CD4-positive, alpha-beta T cell treated with Interleukin-10 for 1 hour (primary cell): ENCODE measurements at regions not wholly inside any gene's neighbourhood (a gene's known extent, or its start where the extent isn't known, plus 50 kb on each side); places are given as distances from the start of the nearest gene placed in this dataset.
A peak's percentile ranks its signal among the peaks of the same experiment; 100 is the strongest.

ENCODE experiments used
- DNase-seq: peaks from one replicate; pipeline ENCODE4 v3.0.0-alpha.2; 2020

GRCh38 chr10:4028854-4029583 lies 244.0 kb upstream of the KLF6 start:
- no peak for DNase-seq

GRCh38 chr10:4028027-4028471 lies 243.0 kb upstream of the KLF6 start:
- no peak for DNase-seq

DNA sequence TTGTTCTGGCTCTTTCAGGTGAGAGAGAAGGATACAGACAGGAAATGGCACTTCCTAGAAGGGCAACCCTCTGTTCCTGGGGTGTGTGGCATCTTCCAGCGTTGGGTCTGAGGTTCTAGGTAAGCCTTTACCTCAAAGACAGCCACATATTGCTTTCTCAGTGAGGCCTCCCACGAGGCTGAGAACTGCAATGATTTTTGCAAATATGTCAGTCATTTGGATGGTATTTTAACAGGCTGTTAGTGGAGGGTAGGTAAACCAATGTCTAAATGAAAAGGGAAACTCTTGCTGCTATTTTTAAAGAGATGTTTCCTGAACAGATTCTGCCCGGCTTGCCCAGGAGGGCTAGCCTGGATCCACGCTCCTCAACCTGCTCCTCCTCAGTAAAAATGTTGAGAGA lies 240.3 kb upstream of the KLF6 start:
- DNase-seq = no peak

- DNase-seq = no peak
These were observed 239.7 kb upstream of the KLF6 start for GRCh38 chr10:4024516-4025245.

DNA sequence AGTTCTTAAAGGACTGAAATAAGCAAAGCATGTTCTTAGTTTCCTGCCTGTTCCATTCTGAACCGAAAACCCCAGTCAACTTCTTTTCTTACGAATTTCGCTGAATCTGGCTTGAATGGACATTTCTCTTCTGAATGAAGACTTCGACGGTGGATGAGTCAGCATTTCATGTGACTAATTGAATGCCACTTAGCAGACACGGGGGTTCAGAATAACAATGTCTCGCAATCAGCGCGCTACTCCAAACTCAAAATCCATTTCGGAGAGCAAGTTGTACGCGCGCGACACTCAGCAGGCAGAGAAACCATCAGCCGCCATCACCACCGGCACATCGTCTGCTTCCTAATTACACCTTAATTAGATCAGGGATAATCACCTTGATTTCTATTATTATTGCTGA lies 239.0 kb upstream of the KLF6 start:
- DNase-seq = no peak

DNA sequence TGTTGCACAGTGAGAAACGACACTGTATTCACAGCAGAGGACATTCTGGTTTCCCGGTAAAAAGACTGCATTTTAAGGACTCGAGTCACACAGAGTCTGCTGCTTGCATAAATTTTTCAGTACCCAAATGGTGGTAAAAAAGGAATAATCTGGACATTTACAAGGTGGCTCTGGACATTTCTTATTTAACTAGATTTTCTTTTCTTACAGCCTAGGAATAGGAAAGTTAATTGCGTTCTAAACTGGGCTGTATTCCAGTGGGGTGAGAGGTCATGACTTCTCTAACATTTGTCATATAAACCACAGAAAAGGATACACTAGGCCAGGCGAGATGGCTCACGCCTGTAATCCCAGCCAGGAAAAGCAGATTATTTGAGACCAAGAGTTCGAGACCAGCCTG lies 237.5 kb upstream of the KLF6 start:
- DNase-seq = no peak

DNA sequence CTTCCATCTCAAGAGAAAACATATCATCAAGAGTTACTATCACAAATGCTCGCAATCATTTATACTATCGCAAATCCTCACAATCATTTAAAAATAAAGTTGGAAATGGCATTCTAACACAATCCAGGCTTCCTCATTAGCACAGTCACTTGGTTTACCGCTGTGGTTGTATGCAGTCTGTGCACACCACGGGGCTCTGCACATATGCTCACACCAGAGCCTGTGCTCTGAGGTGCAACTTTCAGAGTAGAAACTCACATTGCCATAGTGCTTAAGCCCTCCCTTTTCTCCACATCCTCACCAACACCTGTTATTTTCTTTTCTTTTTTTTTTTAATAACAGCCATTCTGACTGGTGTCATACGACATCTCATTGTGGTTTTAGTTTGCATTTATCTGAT lies 235.6 kb upstream of the KLF6 start:
- DNase-seq = no peak

GRCh38 chr10:4018054-4018511 lies 233.1 kb upstream of the KLF6 start:
- DNase-seq = no peak

- DNase-seq = no peak
These were observed 232.3 kb upstream of the KLF6 start for GRCh38 chr10:4017336-4017735.

DNA sequence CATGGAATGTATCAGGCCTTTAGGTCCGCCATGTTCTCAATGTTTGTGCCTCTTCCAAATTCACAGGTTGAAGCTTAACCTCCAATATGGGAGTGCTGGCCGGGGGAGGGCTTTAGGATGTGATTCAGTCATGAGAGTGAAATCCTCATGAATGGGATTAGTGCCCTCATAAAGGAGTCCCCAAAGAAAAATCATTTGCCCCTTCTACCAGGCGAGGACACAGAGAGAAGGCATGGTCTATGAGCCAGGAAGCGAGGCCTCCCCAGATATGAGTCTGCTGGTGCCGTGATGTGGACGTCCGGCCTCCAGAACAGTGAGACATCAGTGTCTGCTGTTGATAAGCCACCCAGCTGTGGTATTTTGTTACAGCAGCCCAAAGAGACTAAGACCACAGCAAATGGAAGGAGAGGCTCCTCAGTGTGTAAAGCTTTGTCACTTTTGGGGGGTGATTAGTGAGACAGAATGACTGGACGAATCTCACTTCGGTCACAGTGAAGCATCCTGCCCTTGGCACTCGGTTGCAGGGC lies 231.3 kb upstream of the KLF6 start:
- DNase-seq = no peak

DNA sequence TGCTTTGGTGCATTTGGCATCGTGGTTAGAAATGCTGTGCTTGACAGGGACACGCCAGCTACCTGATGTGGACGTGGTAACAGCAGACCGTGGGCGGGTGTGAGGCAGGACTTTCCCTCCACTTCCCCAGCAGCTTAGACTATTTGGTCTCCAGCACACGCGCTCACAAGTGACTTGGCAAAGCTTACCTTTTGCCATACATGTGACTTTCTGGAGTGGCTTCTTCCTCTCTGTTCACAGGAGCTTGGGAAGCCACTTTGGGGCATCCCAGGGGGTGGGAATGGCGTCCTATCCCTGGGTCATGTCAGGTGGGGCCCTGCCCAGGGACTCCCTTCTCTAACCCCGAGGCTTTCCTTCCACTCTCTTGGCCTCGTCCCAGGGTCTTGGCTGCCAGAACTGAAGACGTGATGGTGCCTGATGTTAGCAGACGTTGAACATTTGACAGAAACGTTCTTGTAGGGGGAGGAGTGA lies 228.7 kb upstream of the KLF6 start:
- DNase-seq = peak; percentile 24

GRCh38 chr10:4012848-4013247 lies 227.8 kb upstream of the KLF6 start:
- DNase-seq = no peak

GRCh38 chr10:4011136-4011812 lies 226.3 kb upstream of the KLF6 start:
- no peak for DNase-seq

DNA sequence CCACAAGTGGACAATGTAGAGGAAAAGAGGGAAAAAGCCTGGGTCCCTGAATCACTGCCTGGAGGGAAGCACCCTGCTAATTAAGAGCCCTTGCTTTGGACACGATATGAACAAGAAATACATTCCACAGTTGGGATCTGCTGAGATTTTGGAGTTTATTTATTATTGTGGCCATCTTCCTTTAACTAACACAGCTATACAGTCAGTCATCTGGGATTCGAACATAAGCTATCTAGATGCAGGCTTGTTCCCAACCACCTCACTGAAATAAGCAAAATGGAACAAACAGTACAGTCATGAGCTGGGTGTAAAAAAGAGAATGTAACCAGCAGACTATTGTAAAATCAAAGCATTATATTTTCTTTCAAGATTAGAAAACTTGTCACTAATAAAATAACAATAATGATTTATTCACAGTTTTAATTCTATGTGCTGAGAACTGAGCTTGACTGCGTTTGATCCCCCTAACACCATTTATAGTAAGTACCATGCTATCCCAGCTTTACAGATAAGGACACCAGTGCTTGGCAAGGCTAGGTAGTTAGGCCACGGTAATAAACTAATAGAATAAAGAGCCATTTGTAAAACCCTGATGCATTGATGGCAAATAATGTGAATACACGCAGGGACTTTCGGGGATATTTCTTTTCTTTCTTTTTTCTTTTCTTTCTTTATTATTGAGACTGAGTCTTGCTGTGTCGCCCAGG lies 223.8 kb upstream of the KLF6 start:
- no peak for DNase-seq

DNA sequence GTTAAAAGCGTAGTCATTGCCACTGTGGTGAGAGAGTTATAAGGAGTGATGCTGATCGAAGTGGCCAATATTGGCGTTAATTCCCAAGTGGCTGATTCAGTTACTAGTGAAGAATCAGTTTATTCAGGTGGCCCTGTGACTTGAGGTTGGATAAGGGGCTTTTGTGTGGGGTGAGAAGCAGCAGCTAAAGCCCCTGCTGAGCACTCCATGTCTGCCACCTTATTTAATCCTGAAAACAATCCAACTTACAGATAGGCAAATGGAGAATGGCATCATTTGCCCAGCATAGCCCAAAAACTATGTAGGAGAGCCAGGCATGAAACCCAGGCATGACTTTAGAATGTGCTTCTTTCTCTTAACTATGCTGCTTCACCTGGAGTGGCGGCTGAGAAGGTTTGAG lies 222.8 kb upstream of the KLF6 start:
- no peak for DNase-seq

GRCh38 chr10:4006858-4007257 lies 221.8 kb upstream of the KLF6 start:
- no peak for DNase-seq

GRCh38 chr10:4006051-4006450 lies 221.0 kb upstream of the KLF6 start:
- no peak for DNase-seq

DNA sequence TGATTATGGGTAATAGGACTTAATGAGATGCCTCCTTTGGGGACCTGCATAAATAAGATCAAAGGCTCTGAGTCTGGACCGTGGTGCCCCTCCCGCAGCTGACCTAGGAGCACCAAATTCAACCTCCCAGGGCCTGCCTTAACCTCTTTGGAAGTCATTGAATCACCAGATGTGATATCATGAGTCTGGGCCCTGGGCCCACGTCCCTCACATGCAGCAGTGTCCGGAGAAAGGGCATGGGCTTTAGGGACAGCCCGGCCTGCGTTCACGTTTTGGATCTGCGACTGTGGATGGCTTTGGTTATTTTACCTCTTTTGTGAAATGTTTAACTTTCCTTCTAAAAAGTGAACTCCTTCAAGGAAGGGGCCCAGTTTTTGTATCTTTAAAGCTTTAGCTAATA lies 220.0 kb upstream of the KLF6 start:
- DNase-seq = no peak

- no peak for DNase-seq
These were observed 219.1 kb upstream of the KLF6 start for GRCh38 chr10:4004144-4004543.

DNA sequence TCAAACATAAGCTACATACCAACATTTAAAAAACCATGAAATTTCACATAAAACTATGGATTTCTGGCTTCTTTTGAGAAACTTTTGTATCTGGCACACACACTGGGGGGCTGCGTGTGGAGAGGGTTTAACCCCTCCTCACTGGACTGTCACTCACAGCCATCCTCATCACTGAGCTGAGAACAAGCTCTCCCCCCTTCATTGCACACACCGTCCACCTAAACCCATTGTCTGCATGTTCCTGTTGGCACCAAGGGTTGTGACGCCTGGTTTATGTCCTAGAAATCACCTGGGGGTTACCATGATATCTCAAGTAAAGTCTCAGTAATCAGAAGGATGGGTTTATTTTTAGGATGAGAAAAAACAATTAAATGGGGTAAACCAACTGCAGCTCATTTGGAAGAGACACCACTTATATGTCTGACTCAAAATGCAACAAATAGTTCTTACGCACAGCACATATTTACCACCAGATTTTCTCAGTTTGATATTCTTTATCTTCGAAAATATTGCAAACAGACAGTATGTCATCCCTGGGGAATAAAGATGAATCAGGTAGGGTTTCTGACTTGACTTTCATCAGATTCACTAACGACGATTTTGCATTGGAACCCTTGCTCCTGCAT lies 218.5 kb upstream of the KLF6 start:
- DNase-seq = no peak

- DNase-seq = no peak
These were observed 216.8 kb upstream of the KLF6 start for GRCh38 chr10:4001811-4002210.

DNA sequence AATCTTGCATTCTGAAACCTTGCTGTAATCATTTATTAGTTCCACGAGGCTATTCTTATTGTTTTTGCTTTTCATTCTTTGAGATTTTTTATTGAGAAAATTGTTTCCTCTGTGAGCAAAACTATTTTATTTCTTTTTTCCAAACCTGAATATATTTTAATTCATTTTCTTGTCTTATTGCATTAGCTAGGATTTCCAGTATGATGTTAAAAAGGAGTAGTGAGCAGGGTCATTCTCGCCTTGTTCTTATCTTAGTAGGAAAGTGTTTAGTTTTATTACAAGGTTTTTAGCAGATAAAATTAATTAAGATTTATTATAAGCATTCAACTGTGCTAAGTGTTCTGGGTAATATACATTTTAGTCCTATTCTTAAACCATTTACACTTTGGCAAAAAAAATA lies 214.6 kb upstream of the KLF6 start:
- no peak for DNase-seq
